Neural crest cell (in vitro differentiated cells): ENCODE measurements at regions not wholly inside any gene's neighbourhood (a gene's known extent, or its start where the extent isn't known, plus 50 kb on each side); places are given as distances from the start of the nearest gene placed in this dataset.
"Not testable (repeated sequence)": the region's sequence is repeated elsewhere in the genome, so short reads cannot be mapped to it uniquely, and the experiment has no call there.

ENCODE experiments used
- DNase-seq: peaks from one replicate; pipeline ENCODE4 v3.0.0; 2021; ENCODE audit warnings: low read depth, mixed read lengths, low spot score
- H3K27ac Mint-ChIP-seq: one replicate; pipeline ENCODE4 v1.8.0; 2021; ENCODE audit warnings: mild to moderate bottlenecking, mixed read lengths; ENCODE audit not compliant: unreplicated experiment
- H3K27me3 Mint-ChIP-seq: 2 replicates; pipeline ENCODE4 v1.8.0; 2021; ENCODE audit warnings: low read depth, mild to moderate bottlenecking, mixed read lengths
- H3K36me3 Mint-ChIP-seq: 2 replicates; pipeline ENCODE4 v1.8.0; 2021; ENCODE audit warnings: low read depth, mild to moderate bottlenecking, mixed read lengths
- H3K4me1 Mint-ChIP-seq: 2 replicates; pipeline ENCODE4 v1.8.0; 2021; ENCODE audit warnings: mixed read lengths
- H3K4me3 Mint-ChIP-seq: one replicate; pipeline ENCODE4 v1.8.0; 2021; ENCODE audit warnings: mild to moderate bottlenecking, mixed read lengths
- H3K9me3 Mint-ChIP-seq: 2 replicates; pipeline ENCODE4 v1.8.0; 2021; ENCODE audit warnings: mixed read lengths
- CTCF ChIP-seq: fragments of 200-600 bp; sonication (generic); conservative IDR thresholded peaks from 2 replicates; pipeline ENCODE4 v1.5.0; 2021; ENCODE audit warnings: antibody characterized with exemption, mild to moderate bottlenecking

GRCh38 chr6:78253618-78254017 lies 600.8 kb downstream of the MEI4 start:
- H3K27ac Mint-ChIP-seq, result no peak overlapping the region
- no peaks in the 10 kb centered on the region for H3K36me3 Mint-ChIP-seq
- DNase-seq, result no peak
- no peaks in the 10 kb centered on the region for H3K27me3 Mint-ChIP-seq
- H3K9me3 Mint-ChIP-seq, result no peaks in the 10 kb centered on the region
- H3K4me1 Mint-ChIP-seq, result peaks cover 7% of the 10 kb centered on the region
- no peak for TF ChIP-seq CTCF
- no peak overlapping the region for H3K4me3 Mint-ChIP-seq

GRCh38 chr6:78259935-78260334 lies 607.1 kb downstream of the MEI4 start:
- no peak for TF ChIP-seq CTCF
- Mint-ChIP-seq H3K4me1 (no peaks in the 10 kb centered on the region), H3K4me3 (no peak overlapping the region), H3K9me3 (no peaks in the 10 kb centered on the region), H3K27ac (no peak overlapping the region), H3K27me3 (no peaks in the 10 kb centered on the region), H3K36me3 (no peaks in the 10 kb centered on the region)
- DNase-seq, result no peak

- not testable (repeated sequence) for H3K4me3 Mint-ChIP-seq, H3K9me3 Mint-ChIP-seq, H3K4me1 Mint-ChIP-seq, DNase-seq, H3K36me3 Mint-ChIP-seq, H3K27me3 Mint-ChIP-seq, H3K27ac Mint-ChIP-seq
Measured at GRCh38 chr6:78260427-78260826, 606.9 kb upstream of the IRAK1BP1 start.

- H3K4me3 Mint-ChIP-seq, result no peak overlapping the region
- H3K27ac Mint-ChIP-seq, result no peak overlapping the region
- TF ChIP-seq CTCF, result no peak
- no peak for DNase-seq
- H3K4me1 Mint-ChIP-seq, result no peaks in the 10 kb centered on the region
- H3K27me3 Mint-ChIP-seq, result no peaks in the 10 kb centered on the region
- H3K9me3 Mint-ChIP-seq, result no peaks in the 10 kb centered on the region
- no peaks in the 10 kb centered on the region for H3K36me3 Mint-ChIP-seq
Measured at GRCh38 chr6:78268591-78269452, 598.5 kb upstream of the IRAK1BP1 start.

GRCh38 chr6:78300885-78301284 lies 566.5 kb upstream of the IRAK1BP1 start:
- H3K27ac Mint-ChIP-seq, result no peak overlapping the region
- TF ChIP-seq CTCF, result no peak
- H3K36me3 Mint-ChIP-seq, result no peaks in the 10 kb centered on the region
- no peaks in the 10 kb centered on the region for H3K9me3 Mint-ChIP-seq
- H3K27me3 Mint-ChIP-seq, result no peaks in the 10 kb centered on the region
- no peaks in the 10 kb centered on the region for H3K4me1 Mint-ChIP-seq
- DNase-seq, result no peak
- no peak overlapping the region for H3K4me3 Mint-ChIP-seq

GRCh38 chr6:78302411-78302810 lies 564.9 kb upstream of the IRAK1BP1 start:
- Mint-ChIP-seq H3K27me3 (no peaks in the 10 kb centered on the region), H3K9me3 (no peaks in the 10 kb centered on the region), H3K27ac (no peak overlapping the region), H3K36me3 (no peaks in the 10 kb centered on the region), H3K4me1 (no peaks in the 10 kb centered on the region), H3K4me3 (no peak overlapping the region)
- DNase-seq, result no peak
- TF ChIP-seq CTCF, result no peak
